OCI-LY1 (cell line): ENCODE measurements at regions not wholly inside any gene's neighbourhood (a gene's known extent, or its start where the extent isn't known, plus 50 kb on each side); places are given as distances from the start of the nearest gene placed in this dataset.

Experiments used
- H2AFZ ChIP-seq: fragments of 200-600 bp; sonication (generic), shearing (Covaris generic); 2 replicates; pipeline ENCODE4 v1.6.0; 2014; ENCODE audit warnings: antibody characterized with exemption, mild to moderate bottlenecking, low read length
- H3F3A ChIP-seq: fragments of 200-600 bp; sonication (generic), shearing (Covaris generic); 2 replicates; pipeline ENCODE4 v1.6.0; 2014; ENCODE audit warnings: mild to moderate bottlenecking, antibody characterized with exemption, low read length, moderate library complexity; ENCODE audit not compliant: insufficient read depth
- H3K27ac ChIP-seq: fragments of 200-600 bp; sonication (generic); 2 replicates; pipeline ENCODE4 v1.5.1; 2014; ENCODE audit warnings: low read length, mixed run types, mild to moderate bottlenecking, low read depth; ENCODE audit not compliant: poor library complexity, severe bottlenecking
- H3K27me3 ChIP-seq: fragments of 200-600 bp; sonication (generic); 2 replicates; pipeline ENCODE4 v1.6.0; 2014; ENCODE audit warnings: antibody characterized with exemption, mild to moderate bottlenecking, low read length, moderate library complexity; ENCODE audit not compliant: insufficient read depth
- H3K36me3 ChIP-seq: fragments of 200-600 bp; sonication (generic); 2 replicates; pipeline ENCODE4 v1.6.1; 2014; ENCODE audit warnings: mild to moderate bottlenecking, antibody characterized with exemption, low read length, moderate library complexity, mixed read lengths; ENCODE audit not compliant: insufficient read depth
- H3K4me1 ChIP-seq: fragments of 200-600 bp; sonication (generic); 2 replicates; pipeline ENCODE4 v1.5.1; 2014; ENCODE audit warnings: mild to moderate bottlenecking, low read length, moderate library complexity; ENCODE audit not compliant: insufficient read depth, severe bottlenecking
- H3K4me2 ChIP-seq: fragments of 200-600 bp; sonication (generic), shearing (Covaris generic); 2 replicates; pipeline ENCODE4 v1.6.1; 2014; ENCODE audit warnings: low read length
- H3K4me3 ChIP-seq: fragments of 200-600 bp; sonication (generic); 2 replicates; pipeline ENCODE4 v1.5.1; 2014; ENCODE audit warnings: low read length, low read depth, mild to moderate bottlenecking, mixed read lengths; ENCODE audit not compliant: poor library complexity, severe bottlenecking
- H3K79me2 ChIP-seq: fragments of 200-600 bp; shearing (Covaris generic); 2 replicates; pipeline ENCODE4 v1.6.1; 2016; ENCODE audit warnings: mixed run types, low read length, mixed read lengths; ENCODE audit not compliant: insufficient read depth
- H3K9ac ChIP-seq: fragments of 200-600 bp; sonication (generic), shearing (Covaris generic); 2 replicates; pipeline ENCODE4 v1.6.1; 2014; ENCODE audit warnings: mild to moderate bottlenecking, low read length, mixed read lengths
- H3K9me2 ChIP-seq: fragments of 200-600 bp; sonication (generic), shearing (Covaris generic); 2 replicates; pipeline ENCODE4 v1.6.1; 2014; ENCODE audit warnings: low read depth, mild to moderate bottlenecking, low read length, mixed read lengths
- H3K9me3 ChIP-seq: fragments of 200-600 bp; shearing (Covaris generic); 2 replicates; pipeline ENCODE4 v1.6.1; 2014; ENCODE audit warnings: low read length, mixed read lengths
- H4K20me1 ChIP-seq: fragments of 200-600 bp; sonication (generic), shearing (Covaris generic); 2 replicates; pipeline ENCODE4 v1.6.0; 2016; ENCODE audit warnings: mild to moderate bottlenecking, low read length; ENCODE audit not compliant: insufficient read depth
- CTCF ChIP-seq: fragments of 200-600 bp; sonication (generic), shearing (Covaris generic); IDR thresholded peaks from 2 replicates; pipeline ENCODE4 v1.5.1; 2017; ENCODE audit warnings: mild to moderate bottlenecking, antibody characterized with exemption, low read length, moderate library complexity, mixed read lengths
- EZH2 ChIP-seq: fragments of 200-600 bp; sonication (generic), shearing (Covaris generic); IDR thresholded peaks from 2 replicates; pipeline ENCODE4 v1.8.0; 2017; ENCODE audit warnings: borderline replicate concordance, mixed run types, mild to moderate bottlenecking, antibody characterized with exemption, low read length, moderate library complexity, mixed read lengths

- Histone ChIP-seq H2AFZ (no peak overlapping the region), H3F3A (no peaks in the 10 kb centered on the region), H3K4me3 (no peak overlapping the region), H3K36me3 (no peaks in the 10 kb centered on the region), H3K9me3 (no peaks in the 10 kb centered on the region), H3K9me2 (no peaks in the 10 kb centered on the region), H4K20me1 (no peaks in the 10 kb centered on the region), H3K27me3 (0 out of 2 replicates have a peak, but pooled peaks cover 5% of the 10 kb centered on the region), H3K9ac (no peak overlapping the region), H3K4me1 (no peaks in the 10 kb centered on the region), H3K27ac (no peak overlapping the region), H3K4me2 (no peak overlapping the region), H3K79me2 (no peaks in the 10 kb centered on the region)
- TF ChIP-seq CTCF (no peak), EZH2 (no peak)
Observed at GRCh38 chr15:93200837-93201226, 111.8 kb upstream of the RGMA start.

- H3K4me1 ChIP-seq, result no peaks in the 10 kb centered on the region
- no peak overlapping the region for H3K4me3 ChIP-seq
- H3K4me2 ChIP-seq, result no peak overlapping the region
- no peaks in the 10 kb centered on the region for H3K9me3 ChIP-seq
- 0 out of 2 replicates have a peak, but pooled peaks cover 5% of the 10 kb centered on the region for H3K27me3 ChIP-seq
- no peak overlapping the region for H3K9ac ChIP-seq
- TF ChIP-seq CTCF, result no peak
- no peak for TF ChIP-seq EZH2
- no peaks in the 10 kb centered on the region for H3K9me2 ChIP-seq
- no peak overlapping the region for H3K27ac ChIP-seq
- no peak overlapping the region for H2AFZ ChIP-seq
- H4K20me1 ChIP-seq, result no peaks in the 10 kb centered on the region
- H3F3A ChIP-seq, result no peaks in the 10 kb centered on the region
- no peaks in the 10 kb centered on the region for H3K79me2 ChIP-seq
- no peaks in the 10 kb centered on the region for H3K36me3 ChIP-seq
Observed at GRCh38 chr15:93200081-93200836, 111.2 kb upstream of the RGMA start.

GRCh38 chr15:93196135-93196670 is 107.2 kb upstream of the RGMA start:
- Histone ChIP-seq H4K20me1 (no peaks in the 10 kb centered on the region), H3K27me3 (0 out of 2 replicates have a peak, but pooled peaks cover 5% of the 10 kb centered on the region), H3F3A (no peaks in the 10 kb centered on the region), H3K9me3 (no peaks in the 10 kb centered on the region), H3K4me1 (no peaks in the 10 kb centered on the region), H3K4me2 (no peak overlapping the region), H2AFZ (no peak overlapping the region), H3K79me2 (no peaks in the 10 kb centered on the region), H3K9me2 (no peaks in the 10 kb centered on the region), H3K9ac (no peak overlapping the region), H3K27ac (no peak overlapping the region), H3K36me3 (no peaks in the 10 kb centered on the region), H3K4me3 (no peak overlapping the region)
- TF ChIP-seq EZH2 (no peak), CTCF (no peak)
